HTR-8/SVneo (cell line): ENCODE measurements at regions not wholly inside any gene's neighbourhood (a gene's known extent, or its start where the extent isn't known, plus 50 kb on each side); places are given as distances from the start of the nearest gene placed in this dataset.

Experiments
- DNase-seq: peaks from one replicate; pipeline ENCODE4 v3.0.0; 2011; ENCODE audit warnings: low spot score, mixed read lengths; ENCODE audit not compliant: insufficient read length
- FAIRE-seq: peaks from 2 replicates; lab custom pipeline; 2011; peaks lifted over from hg19 to GRCh38; lab: Jason Lieb, UNC

DNA sequence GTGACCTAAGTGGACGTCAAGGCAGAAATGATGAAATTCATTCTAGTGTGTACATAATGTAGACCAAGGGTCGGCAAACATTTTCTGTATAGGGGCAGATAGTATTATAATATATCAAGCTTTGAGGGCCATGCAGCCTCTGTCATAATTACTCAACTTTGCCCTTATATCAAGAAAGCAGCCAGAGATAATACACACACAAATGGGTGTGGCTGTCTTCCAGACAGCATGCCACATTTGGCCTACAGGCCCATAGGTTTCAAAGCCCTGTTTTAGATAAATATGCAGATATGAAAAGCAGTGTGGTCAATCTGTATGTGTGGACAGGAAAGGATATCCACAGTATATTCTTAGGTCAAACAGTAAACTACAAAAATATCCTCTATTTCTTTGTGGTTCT lies 320.1 kb upstream of the FMN2 start:
- DNase-seq (no peak), FAIRE-seq (no peak)

DNA sequence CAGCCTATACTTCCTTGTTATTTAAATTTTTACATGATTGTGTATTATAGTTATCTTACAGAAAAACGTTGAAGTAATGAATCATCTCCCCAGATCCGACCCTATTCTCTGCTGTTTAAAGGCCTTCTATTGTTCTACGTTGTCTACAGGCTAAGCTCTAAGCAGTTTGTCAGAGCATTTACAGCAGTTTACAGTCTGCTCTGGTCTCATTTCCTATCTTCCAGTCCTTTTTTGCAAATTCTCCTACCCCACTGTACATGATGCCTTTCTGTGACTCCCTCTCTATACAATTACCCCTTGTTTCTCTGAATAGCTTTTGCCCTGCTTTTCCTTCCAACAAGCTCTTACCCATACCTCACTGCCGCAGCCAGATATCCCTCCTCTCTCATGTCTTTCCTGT lies 319.2 kb upstream of the FMN2 start:
- FAIRE-seq (no peak), DNase-seq (no peak)

DNA sequence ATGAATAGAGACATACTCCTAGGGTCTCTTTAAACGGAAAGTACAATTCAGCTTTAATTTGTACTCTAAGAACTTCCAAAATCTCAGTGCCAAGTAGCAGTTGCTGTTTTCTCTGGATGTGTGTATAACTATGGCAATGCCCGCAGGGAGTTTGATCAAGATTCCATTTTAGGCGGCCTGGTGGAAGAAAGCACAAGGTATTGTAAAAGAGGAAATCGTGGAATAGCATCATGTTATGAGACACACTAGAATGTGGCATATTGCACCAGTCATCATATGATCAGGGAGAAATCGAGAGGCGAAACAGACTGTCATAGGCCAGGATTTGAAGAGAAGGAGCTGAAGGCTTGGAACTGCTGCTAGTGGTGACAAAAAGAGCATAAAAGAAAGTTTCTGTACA lies 316.2 kb upstream of the FMN2 start:
- no peak for FAIRE-seq
- DNase-seq = no peak

DNA sequence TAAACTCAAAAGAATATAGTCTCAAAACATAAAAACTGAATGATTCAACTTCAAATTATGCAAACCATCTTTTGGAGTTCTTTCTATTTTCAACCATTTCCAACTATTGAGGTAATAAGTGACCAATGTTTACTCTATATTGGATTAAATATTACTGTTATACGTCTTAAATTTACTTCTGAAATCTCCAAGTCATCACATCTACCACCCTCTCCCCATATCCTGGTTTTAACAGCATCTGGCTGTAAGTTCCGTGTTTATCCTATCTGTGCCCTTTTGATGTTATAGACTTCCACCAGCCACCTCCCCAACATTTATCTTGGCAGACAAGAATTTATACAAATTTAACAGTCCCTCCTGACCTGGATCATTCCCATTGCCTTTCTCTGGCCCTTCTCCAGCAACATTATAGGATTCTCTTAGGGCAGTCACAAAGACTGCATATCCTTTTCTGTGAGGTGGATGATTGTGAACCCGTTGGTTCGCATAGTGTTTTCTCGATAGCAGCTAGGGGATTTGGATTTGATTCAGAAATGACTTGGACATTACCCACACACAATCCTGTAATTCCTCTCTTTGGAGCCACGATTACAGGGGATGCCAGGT lies 313.4 kb upstream of the FMN2 start:
- DNase-seq (no peak), FAIRE-seq (no peak)

DNA sequence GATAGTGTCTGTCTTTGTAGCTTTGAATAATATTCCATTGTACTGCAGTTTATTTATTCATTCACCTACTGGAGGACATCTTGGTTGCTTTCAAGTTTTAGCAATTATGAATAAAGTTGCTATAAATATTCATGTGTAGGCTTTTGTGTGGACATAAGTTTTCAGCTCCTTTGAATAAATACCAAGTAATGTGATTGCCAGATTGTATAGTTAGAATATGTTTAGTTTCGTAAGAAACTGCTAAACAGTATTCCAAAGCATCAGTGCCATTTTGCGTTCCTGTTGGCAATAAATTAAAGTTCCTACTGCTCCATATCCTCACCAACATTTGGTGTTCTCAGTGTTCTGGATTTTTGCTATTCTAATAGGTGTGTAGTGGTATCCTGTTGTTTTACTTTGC lies 311.7 kb upstream of the FMN2 start:
- DNase-seq (no peak), FAIRE-seq (no peak)

DNA sequence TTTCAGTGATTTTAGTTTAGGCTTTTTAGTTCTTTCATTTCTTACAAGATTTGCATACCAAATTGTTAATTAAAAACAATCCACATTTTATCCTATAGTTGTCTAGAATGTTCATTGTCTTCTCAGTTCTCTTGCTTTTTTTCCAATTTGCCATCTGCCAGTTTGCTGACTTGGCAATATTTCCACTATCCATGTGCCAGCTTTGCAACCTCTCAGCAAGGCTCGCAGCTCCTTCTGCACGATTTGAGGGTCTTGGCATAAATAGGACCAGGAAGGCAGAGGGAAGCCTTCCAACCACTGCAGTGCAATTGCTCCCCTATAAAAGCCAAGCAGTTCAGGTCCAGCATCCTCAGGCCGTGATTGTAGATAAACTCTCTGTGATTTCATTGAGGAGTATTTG lies 306.8 kb upstream of the FMN2 start:
- no peak for FAIRE-seq
- DNase-seq = no peak

DNA sequence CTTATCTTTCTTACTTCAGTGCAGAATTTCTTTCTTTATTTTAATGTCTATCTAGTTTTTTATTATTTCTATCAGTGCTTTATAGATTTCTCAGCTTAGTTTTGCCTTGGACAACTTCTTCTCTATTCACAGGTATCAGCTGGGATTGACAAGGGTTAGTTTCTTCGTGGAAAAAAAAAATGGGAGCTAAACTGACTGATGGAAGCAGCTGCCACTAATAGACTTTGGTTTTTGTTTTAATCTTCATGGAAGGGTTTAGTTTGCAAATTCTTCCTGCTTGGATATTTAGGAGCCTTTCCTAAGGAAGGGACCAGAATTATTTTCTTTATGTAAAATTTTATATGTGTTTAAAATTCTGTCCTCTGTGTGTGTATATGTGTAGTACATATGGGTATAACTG lies 306.1 kb upstream of the FMN2 start:
- FAIRE-seq = no peak

DNA sequence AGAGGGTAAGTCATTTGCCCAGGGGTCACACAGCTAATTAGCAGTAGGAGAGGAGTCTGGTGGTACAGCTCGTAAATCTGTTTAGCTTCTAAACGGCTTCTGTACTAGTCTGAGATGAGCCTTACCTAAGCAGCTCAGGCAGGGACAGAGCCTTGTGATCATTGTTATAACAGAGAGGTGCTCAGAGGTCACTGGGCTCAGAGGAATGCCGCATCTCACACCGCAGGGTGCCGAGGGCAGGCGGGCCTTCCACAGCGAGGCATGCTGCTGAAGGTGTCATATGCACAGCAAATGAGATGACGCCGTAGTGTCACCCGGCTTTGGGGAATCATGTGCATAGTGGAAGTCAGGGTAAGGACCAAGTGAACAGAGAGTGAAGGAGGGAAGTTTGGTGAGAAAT lies 305.2 kb upstream of the FMN2 start:
- DNase-seq = no peak
- no peak for FAIRE-seq

More for the DNA sequence above, 306.1 kb upstream of the FMN2 start:
- DNase-seq = no peak

DNA sequence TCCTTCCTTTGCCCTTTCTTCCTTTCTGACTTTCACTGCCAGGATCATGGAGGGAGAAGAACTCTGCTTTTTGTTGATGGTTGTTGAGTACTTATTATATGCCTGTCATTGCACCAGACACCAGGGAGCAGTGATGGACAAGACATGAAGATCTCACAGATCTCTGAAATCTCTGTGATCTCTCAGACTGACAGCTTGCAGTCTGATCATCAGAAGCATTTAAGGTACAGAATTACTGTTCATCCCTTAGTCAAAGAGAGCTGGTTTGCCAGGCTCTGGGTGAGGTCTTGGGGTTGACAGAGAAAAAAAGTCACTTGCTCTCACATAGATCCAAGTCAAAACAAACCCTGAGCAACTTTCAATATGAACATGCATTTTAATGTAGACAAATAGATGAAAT lies 299.5 kb upstream of the FMN2 start:
- DNase-seq (no peak), FAIRE-seq (no peak)

DNA sequence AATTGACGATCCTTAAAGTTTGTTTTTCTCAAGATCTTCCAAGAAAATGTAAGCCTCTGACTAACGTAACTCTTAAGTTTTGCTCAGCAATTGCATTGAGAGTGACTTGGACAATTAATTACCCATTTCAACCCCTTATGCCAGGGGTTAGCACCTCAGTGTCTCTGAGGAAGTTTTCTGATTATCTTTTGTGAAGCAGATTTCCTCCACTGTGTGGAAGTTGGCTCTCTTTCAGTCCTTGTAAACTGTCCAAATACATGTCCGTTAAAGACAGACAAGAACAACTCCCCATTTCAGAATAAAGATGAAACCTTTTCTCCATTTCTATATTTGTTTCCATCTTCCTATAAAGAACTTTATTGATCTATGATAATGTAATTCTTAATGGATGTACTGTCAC lies 296.4 kb upstream of the FMN2 start:
- FAIRE-seq = no peak
- no peak for DNase-seq

DNA sequence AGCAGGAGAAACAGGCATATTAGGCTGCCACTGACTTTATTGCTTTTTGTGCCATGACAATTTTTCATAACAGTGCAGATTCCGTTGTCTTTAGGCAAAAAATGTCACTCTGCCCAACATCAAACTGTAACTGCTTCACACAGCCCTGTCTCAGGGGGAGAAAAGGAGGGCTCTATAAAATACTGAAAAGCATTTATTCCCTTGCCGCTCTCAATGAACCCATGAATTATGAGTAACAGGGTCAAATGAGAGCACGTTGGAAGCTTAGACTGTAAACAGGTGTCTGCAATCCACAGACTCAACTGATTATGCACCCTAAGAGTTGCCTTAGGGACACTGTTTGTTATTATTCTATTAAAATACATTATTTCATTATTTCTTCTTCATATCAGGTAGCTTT lies 292.1 kb upstream of the FMN2 start:
- FAIRE-seq = no peak
- DNase-seq = no peak

DNA sequence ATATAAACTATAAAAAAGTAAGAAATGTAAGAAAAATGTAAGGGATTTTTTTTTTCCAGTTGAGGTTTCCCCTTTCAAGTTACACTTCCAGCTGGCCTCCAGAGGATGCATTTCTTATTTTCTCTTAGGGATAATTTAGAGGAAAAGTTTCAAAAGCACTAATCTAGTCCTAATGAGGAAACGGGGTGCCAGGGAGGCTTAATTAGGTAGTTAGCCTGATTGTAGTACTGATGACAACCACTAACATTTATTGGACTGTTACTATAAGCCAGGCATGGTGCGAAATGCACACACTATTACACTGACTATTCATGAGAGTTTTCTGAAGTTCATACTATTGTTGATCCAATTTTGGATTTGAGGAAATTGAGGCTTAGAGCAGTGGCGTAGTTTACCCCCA lies 290.8 kb upstream of the FMN2 start:
- FAIRE-seq (no peak), DNase-seq (no peak)

DNA sequence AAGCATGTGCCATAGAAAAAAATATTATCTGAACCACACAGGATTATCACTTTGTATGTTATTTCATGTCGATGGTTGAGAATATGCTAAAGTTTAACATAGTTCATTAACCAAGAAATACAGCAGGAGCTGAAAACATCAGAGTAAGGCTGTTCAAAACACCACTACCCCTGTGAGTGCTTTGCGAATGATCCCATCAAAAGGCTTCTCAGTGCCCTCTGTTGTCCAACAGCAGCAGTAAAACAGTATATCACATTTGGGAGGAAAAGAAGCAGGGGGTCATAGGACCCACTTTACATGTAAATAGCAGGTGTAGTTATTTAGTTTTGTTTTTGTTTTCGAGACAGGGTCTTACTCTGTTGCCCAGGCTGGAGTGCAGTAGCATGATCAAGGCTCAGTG lies 289.4 kb upstream of the FMN2 start:
- FAIRE-seq (no peak), DNase-seq (no peak)

DNA sequence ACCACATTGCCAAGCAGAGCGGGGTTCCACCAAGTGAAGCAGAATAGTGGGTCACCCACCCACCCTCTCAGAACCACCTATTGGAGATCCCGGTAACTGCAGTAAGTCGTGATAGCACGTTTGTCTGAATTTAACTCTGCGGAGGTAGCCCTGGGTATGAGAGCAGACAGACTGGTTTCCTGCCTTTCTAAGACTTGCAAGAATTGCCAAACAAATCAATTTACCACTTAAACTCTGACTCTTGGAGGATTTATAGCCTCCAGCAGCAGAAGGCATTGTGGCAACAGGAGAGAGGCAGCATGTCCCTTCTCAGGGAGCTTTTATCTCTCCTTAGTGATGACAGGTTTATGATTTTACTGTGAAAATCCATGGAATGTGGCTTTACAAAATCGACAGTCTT lies 287.9 kb upstream of the FMN2 start:
- FAIRE-seq (no peak), DNase-seq (peak; percentile 11)

DNA sequence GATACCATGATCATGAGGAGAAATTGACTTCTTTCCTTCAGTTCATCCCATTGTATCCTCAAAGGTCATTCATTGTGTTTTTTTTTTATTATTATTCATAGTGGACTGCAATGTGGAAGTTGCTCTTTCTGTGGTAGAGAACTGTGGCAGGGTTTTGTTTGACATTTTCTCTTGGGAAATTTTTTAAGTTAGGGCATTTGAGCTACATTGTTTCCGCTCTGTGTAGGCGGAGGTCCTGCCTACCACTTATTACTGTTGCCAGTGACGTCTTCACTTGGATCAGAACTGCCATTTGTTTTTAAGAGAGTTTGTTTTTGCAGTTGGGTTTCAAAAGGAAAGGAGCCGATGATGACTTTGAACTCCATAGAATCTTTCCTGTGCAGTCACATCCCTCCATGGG lies 287.4 kb upstream of the FMN2 start:
- DNase-seq = no peak
- FAIRE-seq = no peak

DNA sequence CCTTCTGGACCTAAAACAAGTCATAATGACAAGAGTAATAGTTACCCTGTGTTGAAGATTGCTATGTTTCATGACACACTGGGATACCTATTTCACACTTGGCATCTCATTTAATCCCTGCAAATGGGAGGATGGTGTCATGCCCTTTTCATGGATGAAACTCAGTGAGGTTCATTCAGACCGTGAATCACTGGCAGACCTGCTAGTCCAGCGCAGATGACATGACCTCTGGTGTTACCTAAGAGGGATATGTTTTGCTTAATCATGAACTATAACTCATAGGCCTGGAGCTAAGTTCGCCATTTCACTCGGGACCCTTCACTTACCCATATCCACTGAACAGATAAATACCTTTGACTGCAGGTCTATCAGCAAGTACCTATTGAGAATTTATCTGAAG lies 286.6 kb upstream of the FMN2 start:
- DNase-seq (no peak), FAIRE-seq (peak; percentile 28)

DNA sequence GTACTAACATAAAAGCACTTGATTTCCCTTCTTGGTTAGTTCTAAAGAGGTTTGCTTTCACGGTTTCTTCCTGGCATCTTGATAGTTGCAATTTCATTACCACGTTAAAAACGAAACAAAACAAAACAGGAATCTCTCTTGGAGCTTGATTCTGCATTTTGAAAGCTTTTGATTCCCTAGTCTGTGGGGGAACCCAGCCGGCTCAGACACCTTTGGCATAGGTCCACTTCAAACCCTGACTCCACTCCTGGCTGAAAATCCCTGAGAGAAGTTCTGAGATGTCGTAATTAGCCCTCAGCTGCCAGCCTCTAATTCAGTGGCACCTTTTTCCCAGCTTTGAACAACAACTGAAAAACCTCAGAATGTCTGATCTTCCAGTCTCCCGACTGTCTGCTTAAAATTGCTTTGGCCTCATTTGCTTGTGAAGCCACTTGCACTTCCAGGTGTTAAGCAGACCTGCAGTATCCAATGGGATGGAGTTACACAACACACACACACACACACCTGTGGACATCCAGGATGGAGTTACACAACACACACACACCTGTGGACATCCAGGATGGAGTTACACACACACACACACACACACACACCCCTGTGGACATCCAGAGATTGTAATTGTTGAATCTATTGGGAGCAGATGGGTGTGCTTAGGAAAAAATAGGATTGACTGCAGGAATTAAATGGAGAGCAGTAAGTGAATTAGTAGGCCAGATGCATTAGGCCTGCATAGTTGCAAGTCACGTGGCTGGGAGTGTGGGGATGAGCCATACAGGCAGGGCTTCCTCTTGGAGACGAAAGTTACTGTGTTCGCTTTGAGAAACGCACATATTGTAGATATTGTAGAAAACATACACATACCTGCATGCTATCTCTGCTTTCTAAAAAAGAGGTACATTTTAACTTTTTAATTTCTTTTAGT lies 285.6 kb upstream of the FMN2 start:
- peak; percentile 90 for FAIRE-seq
- no peak for DNase-seq

DNA sequence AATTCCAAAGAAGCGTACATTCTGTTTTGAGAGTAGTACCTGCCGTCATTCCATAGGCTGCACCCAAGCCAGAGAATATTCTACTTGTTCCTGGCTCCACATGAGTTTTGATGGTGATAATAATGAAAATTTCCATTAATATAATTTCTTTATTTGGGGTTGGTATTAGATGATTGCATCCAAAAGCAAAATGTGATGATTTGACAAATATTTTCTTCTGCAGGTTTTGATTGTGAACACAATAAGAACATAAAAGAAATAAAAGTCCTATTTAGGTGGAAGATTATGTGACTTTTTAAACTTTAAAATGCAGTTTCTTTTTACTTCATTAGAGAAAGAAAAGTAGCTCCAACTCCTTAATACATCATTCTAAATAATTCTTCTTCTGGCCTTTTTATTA lies 284.8 kb upstream of the FMN2 start:
- FAIRE-seq (no peak), DNase-seq (no peak)

DNA sequence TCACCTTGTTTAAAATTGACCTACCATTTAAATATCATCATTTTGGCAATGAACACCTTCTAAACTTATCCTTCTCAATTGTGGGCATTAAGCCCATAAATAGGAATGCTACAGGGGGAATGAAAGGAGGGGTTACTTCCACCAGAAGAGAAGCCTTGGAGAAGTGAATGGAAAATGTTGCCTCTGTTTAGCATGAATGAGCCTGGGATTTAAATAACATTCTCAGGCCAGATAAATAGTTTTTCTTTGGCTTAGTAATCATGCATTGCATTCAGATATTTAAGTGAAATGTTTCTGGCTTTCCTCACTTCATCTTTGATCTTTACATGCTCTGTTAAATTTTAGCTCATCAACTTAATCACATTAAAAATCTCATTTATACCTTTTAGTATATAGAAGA lies 284.3 kb upstream of the FMN2 start:
- DNase-seq = no peak
- no peak for FAIRE-seq

DNA sequence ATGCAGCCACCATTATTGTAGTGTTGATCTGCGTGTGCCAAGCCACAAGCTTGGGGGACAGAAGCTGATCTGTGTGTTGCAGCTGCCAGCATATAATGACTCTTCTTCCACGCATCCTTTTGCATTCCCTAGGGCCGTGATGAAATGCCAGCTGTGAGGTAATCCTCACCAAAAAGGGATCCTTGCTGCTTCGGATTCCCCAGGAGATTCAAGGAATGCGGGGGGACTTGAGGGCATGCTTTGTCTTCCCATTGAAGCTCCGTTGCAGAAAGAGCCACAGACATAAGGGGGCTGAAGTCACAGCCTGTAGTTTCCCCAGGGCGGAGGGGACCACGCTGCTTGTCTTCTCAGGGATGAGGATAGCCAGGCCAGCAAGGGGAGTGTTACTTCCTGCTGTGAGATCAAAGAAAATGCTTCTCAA lies 281.6 kb upstream of the FMN2 start:
- FAIRE-seq (no peak), DNase-seq (no peak)

DNA sequence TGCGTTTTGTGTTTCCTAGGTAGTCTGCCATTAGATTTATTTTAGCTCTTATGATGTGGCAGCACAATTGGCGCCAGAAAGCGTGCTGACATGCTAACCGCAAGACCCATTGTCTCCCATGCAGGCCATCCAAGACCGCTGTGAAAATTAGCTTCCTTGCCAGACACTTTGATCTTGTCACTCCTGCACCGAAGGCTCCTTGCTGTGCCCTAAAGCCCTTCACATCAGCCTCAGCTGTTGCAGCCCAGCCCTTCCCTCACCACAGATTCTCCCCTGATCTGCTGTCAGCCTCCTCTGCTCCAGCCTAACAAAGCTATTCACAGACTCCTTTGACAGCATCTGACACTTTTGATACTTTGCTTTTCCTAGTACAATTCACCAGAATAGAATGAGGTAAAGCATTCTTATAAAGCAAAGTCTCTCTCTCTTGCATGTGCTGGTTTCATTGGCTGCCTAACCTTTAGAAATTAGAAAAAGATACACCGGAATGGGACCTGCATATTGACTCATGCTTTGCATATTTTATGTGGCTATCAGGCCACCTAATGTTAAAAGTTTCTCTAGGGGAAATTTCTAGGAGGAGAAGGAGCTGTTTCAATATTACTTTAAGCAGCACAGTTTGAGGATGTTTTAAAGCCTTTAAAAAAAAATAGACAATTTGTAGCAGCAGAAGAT lies 280.3 kb upstream of the FMN2 start:
- FAIRE-seq (no peak), DNase-seq (no peak)
